HG03354 (cell line): ENCODE measurements at regions not wholly inside any gene's neighbourhood (a gene's known extent, or its start where the extent isn't known, plus 50 kb on each side); places are given as distances from the start of the nearest gene placed in this dataset.
"Not testable (repeated sequence)": the region's sequence is repeated elsewhere in the genome, so short reads cannot be mapped to it uniquely, and the experiment has no call there.

Experiments
- ATAC-seq: cut with Tn5 transposase; IDR thresholded peaks from one replicate; pipeline ENCODE4 v1.9.1; 2021; ENCODE audit warnings: mild to moderate bottlenecking; ENCODE audit not compliant: unreplicated experiment, poor library complexity, severe bottlenecking

DNA sequence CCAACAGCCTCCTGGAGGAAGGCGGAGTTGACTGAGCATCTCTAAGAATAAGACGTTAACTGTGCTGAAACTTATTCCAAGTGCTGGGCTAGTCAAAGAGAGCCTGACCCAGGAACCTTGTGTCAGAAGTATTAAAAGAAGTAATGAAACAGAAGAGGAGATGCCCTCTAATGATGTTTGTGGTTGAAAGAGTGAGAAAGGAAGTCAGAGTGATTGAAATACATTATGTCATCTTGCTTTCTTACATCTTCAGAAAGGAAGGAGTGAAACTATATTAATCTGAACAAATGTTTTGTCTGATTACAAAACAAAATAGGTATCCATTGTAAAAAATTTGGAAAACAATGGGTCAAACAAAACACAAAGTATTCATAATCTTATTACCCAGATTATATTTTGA is 460.7 kb downstream of the NTRK2 start:
- no peak for ATAC-seq

DNA sequence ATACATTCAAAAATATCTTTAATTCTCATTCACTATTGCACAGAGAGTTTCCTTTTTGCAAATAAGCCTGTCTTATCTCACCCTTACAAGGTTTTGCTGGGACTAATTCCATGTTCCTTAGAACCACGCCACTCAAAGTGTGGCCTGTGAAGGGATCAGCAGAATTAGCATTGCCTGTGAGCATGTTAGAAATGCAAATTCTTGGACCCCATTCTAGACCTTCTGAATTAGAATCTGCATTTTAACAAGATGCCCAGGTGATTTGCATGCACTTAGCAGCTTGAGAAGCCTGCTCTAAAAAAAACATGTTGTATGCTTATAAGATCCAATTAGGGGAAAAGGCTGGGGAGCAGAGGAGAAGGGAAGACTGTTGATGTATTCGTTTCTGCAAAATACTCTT is 460.0 kb downstream of the NTRK2 start:
- no peak for ATAC-seq

DNA sequence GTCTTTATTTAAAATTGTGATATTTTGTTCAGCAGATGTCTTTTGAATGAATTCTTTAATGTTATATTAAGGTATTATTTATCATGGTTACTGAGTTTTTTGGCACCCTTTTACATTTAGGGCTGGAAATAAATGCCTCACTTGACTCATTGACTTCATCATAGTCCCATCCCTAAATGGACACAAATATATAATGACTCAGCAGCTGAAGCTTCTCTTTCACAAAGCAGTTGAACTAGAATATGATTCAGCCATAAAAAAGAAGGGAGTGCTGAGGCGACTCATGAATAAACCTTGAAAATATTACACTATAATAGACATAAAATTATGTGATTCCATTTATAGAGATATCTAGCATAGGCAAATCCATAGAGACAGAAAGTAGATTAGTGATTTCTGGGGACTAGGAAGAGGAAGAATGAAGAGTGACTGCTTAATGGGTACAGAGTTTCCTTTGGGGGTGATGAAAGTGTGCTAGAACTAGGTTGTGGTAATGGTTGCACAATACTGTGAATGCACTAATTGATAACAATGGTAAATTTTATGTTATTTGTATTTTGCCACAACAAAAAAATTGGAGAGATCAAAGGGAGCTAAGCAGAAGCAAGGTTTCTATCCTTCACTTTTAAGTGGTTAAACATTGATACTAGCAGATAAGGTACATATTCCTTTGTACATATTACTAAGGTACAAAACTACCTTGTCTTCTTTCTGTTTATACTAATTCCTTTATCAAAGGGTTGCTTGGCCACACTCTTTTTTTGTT is 449.6 kb downstream of the NTRK2 start:
- no peak for ATAC-seq

DNA sequence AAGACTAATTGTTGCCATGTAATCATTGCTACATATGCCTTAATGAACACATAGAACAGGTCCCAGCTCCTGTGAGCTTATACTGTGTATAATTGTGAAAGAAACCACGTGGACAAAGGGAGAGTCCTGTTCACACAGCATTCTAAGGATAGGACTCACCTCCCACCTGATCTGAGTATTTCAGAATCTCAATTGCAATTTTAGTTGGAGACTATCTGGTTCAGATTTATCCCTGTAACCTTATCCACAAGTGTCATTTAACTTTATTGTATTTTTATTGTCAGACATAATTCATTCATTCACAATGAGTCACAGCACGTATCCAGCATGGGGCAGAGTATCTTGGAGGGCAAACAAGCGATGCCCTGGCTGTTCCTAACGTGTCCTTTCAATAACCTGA is 448.3 kb downstream of the NTRK2 start:
- no peak for ATAC-seq

DNA sequence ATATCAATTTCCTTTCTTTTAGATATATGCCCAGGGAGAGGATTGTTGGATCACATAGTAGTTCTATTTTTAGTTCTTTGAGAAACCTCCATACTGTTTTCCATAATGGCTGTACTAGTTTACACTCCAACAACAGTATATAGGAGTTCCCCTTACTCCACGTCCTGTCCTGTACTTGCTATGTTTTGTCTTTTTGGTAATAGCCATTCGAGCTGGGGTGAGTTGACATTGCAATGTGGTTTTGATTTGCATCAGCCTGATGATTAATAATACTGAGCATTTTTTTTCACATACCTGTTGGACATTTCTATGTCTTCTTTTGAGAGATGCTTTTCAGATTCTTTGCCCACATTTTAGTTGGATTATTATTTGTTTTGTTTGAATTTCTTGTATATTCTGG is 445.9 kb downstream of the NTRK2 start:
- no peak for ATAC-seq

DNA sequence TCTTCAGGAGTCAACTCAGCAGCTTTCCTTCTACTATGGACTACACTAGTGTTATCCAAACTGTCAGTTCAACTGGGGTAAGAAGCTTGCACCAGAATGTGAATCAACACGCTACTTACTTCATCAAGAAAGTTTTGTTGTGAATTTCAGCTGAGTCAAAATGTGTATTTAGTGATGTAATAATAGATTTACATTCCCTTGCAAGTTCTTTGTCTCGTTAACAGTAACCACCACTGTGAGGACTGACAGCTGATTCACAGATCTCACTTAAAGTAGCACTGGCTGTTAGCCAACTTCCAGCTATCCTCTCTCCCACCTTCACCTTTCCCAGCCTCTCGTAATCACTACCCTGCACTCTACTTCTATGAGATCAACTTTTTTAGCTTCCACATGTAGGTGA is 445.3 kb downstream of the NTRK2 start:
- no peak for ATAC-seq

DNA sequence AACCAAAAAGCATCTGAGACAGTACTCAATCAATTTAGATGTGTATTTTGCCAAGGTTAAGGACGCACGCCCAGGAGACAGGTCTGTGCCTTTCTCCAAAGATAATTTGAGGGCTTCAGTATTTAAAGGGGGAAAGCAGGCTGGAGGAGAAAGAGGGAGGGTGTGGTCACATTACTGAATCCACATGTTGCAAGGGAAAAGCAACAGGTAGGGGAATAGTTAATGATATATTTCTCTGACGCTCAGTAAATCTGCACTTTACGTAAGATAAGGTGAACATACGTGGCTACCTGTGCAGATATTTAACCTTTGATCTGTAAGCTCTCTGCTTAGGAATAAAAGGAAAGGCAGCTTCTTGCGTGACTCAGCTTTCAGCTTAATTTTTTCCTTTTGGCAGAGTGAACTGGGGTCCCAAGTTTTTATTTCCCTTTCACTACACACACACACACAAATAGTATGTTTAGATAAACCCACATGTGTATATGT is 443.4 kb downstream of the NTRK2 start:
- ATAC-seq = no peak

DNA sequence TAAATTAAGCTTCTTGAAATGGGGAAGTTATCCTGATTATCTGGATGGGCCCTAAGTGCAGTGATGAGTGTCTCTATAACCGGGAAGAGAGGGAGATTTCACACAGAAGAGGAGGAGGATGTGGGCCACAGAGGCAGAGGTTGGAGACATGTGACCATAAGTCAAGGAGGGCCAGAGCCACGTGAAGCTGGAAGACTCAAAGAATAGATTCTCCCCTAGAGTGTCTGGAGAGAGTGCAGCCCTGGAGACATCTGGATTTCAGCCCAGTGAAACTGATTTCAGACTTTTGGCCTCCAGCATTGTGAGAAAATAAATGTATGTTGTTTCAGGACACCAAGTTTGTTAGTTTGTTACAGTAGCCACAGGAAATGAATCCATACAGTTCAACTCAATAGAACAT is 442.9 kb downstream of the NTRK2 start:
- no peak for ATAC-seq

DNA sequence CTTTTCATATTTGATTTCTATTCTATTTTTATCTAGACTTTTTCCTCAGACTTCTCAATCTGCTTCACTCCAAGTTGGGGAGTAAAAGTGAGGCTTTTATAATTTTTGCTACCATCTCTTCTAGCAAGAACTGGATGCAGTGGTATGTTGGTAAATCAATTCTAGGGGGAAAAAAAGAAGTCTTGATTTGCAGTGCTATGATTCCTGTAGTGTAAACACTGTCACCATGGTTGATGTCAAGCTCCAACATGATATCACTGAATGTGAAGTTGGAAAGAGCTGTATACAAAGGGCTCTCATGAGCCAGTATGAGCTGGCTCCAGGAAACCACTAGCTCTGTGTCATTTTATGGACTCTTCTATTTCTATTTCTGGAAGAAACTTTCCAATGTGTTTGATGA is 439.2 kb downstream of the NTRK2 start:
- ATAC-seq = no peak

DNA sequence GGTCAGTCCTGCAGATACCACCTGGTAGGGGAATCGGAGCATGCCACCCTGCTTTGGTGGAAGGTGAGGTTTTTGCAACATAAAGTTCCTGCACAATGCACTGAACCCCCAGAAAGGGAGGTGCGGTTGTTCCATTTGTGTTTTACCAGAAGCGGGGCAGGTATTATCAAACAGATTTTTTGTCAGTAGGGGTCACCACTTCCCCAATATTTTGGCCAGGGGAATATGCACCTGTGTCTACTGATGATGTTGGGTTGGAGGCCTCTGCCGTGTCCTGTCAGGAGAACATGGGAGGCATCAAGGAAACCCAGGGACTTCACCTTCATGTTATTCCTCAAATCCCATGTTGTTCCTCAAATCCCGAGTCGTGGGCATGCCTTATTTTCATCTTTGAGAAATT is 438.7 kb downstream of the NTRK2 start:
- no peak for ATAC-seq

DNA sequence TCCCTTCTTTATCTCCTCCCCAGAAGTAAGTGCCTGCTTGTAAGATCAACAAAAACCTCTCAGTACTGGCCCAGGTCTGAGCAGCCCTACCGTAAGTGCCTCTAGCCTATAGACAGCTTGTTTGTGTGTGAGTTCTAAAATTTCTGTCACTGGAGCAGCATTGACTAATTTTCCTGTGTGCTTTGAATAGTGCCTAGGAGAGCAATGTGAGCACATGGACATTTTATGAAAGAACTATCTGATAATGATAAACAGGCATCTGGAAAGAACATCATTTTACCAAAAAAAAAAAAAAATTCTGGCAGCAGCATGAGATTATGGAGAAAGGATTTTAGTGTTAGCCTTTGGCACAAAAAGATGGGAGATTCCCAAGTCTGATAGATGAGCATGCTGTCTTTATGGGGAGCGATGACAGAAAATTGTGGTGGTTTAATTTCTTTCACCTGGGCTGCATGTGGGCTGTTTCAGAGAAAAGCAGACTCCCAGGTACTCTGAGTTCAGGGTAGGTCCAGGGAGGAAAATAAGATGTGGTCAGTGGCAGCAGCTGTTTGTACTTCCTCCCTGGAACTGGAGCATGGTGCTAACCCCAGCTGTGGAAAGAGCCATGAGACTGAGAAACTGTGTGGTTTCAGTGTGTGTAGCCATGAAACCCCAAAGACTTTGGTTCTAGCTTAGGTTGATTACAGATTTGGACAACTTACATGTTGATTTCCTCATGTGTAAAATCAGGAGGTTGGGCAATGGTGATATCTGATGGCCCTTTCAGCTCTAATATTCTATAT is 419.9 kb downstream of the NTRK2 start:
- ATAC-seq = no peak

DNA sequence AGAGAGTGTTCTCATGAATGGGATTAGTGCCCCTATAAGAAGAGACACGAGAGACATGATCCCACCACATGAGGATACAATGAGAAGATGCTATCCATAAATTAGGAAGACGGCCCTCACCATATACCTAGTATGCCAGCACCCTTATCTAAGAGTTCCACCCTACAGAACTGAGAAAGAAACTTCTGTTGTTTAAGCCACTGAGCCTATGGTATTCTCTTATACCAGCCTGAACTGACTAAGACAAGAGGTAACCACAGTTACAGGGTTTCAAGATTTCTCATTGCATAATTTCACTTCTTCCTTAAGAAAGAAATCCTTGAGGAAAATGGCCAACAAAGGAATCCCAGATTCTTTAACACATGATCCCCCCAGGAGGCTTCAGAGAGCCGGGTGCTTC is 412.4 kb downstream of the NTRK2 start:
- no peak for ATAC-seq

DNA sequence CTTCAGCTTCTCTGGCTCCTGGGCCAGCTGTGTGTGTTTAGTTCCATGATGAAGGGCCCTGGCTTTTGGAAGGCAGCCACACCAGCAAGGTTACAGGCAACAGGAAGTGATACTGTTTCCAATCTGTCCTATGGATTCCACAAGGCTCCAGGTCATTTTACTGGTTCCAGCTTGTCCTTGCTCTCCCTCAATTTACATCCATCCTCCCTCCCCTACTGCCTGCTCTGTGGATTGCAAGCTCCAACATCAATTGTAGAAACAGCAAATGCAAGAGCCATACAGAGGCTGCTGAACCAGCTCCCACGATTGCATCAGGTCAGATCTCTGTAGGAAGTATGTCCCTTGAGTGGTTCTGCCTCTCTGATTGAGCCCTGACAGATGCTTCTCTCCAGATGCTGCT is 409.8 kb downstream of the NTRK2 start:
- ATAC-seq = no peak

DNA sequence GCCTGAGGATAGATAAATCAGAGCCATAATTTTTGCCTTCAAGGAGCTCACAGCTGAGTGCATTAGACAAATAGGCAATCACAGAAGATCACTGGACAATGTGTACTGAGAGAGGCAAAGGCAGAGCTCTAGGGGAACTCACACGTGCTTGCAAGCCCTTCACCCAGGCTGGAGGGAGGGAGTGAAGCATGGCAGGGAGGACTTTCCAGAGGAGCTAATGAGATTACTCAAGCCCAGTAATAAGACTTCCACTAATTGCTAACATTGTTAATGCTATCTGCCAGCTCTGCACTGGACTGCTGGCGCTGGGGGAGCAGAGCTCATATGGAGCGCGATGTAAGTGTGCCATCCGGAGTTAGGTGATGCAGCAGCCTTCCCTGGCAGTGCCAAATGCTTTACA is 408.4 kb downstream of the NTRK2 start:
- ATAC-seq = no peak

DNA sequence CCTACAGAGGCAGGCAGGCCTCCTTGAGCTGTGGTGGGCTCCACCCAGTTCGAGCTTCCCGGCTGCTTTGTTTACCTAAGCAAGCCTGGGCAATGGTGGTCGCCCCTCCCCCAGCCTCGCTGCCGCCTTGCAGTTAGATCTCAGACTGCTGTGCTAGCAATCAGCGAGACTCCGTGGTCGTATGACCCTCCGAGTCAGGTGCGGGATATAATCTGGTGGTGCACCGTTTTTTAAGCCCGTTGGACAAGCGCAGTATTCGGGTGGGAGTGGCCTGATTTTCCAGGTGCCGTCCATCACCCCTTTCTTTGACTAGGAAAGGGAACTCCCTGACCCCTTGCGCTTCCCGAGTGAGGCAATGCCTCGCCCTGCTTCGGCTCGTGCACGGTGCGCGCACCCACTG is 407.6 kb downstream of the NTRK2 start:
- not testable (repeated sequence) for ATAC-seq
